HUES64 (cell line): ENCODE measurements at regions not wholly inside any gene's neighbourhood (a gene's known extent, or its start where the extent isn't known, plus 50 kb on each side); places are given as distances from the start of the nearest gene placed in this dataset.
"Not testable (repeated sequence)": the region's sequence is repeated elsewhere in the genome, so short reads cannot be mapped to it uniquely, and the experiment has no call there.

Experiments used
- H3K27ac ChIP-seq: 2 replicates; pipeline ENCODE4 v1.7.0; 2013; ENCODE audit warnings: low read depth, low read length, inconsistent platforms
- H3K27me3 ChIP-seq: 2 replicates; pipeline ENCODE4 v1.6.1; 2013; ENCODE audit warnings: mild to moderate bottlenecking, low read length; ENCODE audit not compliant: insufficient read depth
- H3K36me3 ChIP-seq: 2 replicates; pipeline ENCODE4 v1.6.1; 2013; ENCODE audit warnings: mild to moderate bottlenecking, low read length; ENCODE audit not compliant: insufficient read depth
- H3K4me1 ChIP-seq: 2 replicates; pipeline ENCODE4 v1.6.1; 2013; ENCODE audit warnings: mild to moderate bottlenecking, low read length, moderate library complexity; ENCODE audit not compliant: insufficient read depth
- H3K4me3 ChIP-seq: 2 replicates; pipeline ENCODE4 v1.5.1; 2013; ENCODE audit warnings: mild to moderate bottlenecking, low read length, moderate library complexity
- H3K9ac ChIP-seq: 2 replicates; pipeline ENCODE4 v1.6.1; 2013; ENCODE audit warnings: mild to moderate bottlenecking, low read depth, low read length
- H3K9me3 ChIP-seq: 2 replicates; pipeline ENCODE4 v1.6.1; 2013; ENCODE audit warnings: low read depth, low read length; ENCODE audit not compliant: insufficient read depth
- WGBS: fragments of 150-250, 120-280 bp; methylation state at CpG from one replicate; pipeline ENCODE4 v1.1.7; 2013; ENCODE audit warnings: missing lambda C conversion rate; 5-methylcytosine and 5-hydroxymethylcytosine counted together

DNA sequence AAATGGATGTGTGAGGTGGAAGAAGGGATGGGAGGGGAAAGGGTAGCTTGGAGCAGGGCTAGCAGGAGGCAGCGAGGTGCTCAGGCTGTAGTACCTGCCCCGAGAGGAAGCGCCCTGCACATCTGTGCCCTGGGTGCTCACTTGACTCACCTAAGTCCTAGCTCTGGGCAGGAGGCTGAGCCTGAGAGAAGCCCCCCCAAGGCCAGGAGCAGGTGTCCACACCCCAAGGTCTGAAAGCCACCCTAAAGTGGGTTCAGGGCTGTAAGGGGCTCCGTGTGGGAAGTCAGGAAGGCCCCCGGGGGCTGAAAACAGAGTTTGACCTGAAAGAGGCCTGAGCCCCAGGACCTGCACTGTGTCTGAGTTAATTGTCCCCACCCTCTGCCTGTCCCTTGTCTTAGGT lies 95.8 kb upstream of the PODXL start:
- Histone ChIP-seq H3K9me3 (no peaks in the 10 kb centered on the region), H3K4me3 (no peak overlapping the region), H3K27ac (0 out of 2 replicates have a peak overlapping the region, but pooled peaks have one; percentile 15), H3K27me3 (no peaks in the 10 kb centered on the region), H3K36me3 (no peaks in the 10 kb centered on the region), H3K9ac (no peak overlapping the region), H3K4me1 (peaks cover 33% of the 10 kb centered on the region)
- WGBS, result 89% methylated on average over 5 of the region's 5 CpGs

DNA sequence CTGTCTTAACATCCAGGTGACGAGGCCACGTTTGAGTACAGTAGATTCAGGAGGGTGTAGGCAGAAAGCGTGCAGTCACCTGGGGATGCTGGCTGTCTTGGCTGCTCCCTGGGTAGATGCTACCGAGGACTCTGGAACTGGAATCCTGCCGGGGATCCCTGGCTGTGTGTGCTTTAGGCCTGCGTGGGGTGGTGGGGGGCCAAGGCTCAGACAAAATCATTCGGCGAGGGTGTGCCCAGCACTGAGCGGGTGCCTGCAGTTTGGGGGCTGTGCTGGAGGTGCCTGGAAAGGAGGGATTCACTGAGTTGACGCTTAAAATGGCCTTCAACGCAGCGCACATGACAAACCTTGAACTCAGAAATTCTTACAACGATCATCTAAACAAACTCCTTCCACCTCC lies 93.5 kb upstream of the PODXL start:
- no peak overlapping the region for H3K27ac ChIP-seq
- H3K9ac ChIP-seq, result no peak overlapping the region
- WGBS, result 90% methylated on average over 13 of the region's 13 CpGs

DNA sequence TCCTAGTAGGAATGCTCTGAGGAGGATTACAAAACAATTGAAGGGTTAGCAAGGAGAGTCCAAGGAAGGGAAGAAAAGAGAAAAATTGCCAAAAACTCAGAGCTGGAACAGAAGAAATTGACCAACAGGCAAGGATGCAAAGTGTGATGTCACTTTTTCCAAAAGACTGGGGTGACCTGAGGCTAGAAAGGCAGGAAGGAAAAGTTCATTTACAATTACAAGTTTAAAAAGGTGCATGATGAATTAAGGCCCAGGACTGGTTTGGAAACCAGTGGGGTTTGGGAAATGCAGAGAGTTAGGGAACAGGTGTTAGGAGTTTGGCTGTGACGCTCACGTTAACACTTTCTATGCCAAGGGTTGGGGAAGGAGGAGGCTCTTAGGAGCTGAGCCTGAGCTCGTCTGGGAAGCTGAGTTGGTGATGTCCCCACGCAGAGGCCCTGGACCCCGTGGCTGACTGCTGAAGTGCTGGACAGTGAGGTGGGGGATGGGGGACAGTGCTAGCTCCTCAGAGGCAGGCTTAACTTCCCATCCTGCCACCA lies 92.6 kb upstream of the PODXL start:
- WGBS, result 17% methylated on average over 5 of the region's 5 CpGs
- H3K9me3 ChIP-seq, result no peaks in the 10 kb centered on the region
- peak overlapping the region; percentile 48; the same call in 1 of the 2 replicates for H3K27ac ChIP-seq
- H3K4me1 ChIP-seq, result peaks cover 21% of the 10 kb centered on the region
- H3K36me3 ChIP-seq, result no peaks in the 10 kb centered on the region
- H3K4me3 ChIP-seq, result no peak overlapping the region
- no peak overlapping the region for H3K9ac ChIP-seq
- no peaks in the 10 kb centered on the region for H3K27me3 ChIP-seq

More for the DNA sequence above, 93.5 kb upstream of the PODXL start:
- no peaks in the 10 kb centered on the region for H3K9me3 ChIP-seq
- H3K36me3 ChIP-seq, result no peaks in the 10 kb centered on the region
- H3K27me3 ChIP-seq, result no peaks in the 10 kb centered on the region
- H3K4me1 ChIP-seq, result peaks cover 22% of the 10 kb centered on the region
- no peak overlapping the region for H3K4me3 ChIP-seq

DNA sequence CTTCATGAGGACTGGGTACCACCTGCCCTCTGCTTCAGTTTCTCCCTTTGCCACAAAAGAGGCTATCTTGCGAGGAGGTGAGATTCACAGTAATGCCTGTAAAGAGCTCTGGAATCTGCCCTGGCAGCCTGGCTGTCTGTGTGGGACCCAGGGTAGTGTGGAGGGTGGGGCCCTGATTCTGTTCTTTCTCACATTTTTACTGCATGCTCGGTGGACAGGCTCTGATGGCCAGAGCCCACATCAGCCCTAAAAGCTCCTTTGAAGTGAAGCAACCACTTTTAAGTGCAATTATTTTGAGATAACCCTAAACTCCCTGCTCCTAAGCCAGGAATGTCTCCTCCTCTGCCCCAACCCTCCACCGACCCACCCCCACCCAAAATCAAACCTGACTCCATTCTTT lies 92.1 kb upstream of the PODXL start:
- Histone ChIP-seq H3K27me3 (no peaks in the 10 kb centered on the region), H3K9ac (no peak overlapping the region), H3K36me3 (no peaks in the 10 kb centered on the region), H3K9me3 (no peaks in the 10 kb centered on the region), H3K4me1 (peaks cover 21% of the 10 kb centered on the region), H3K4me3 (no peak overlapping the region), H3K27ac (peak overlapping the region; percentile 15; the same call in 1 of the 2 replicates)
- WGBS, result 43% methylated on average over 3 of the region's 3 CpGs

DNA sequence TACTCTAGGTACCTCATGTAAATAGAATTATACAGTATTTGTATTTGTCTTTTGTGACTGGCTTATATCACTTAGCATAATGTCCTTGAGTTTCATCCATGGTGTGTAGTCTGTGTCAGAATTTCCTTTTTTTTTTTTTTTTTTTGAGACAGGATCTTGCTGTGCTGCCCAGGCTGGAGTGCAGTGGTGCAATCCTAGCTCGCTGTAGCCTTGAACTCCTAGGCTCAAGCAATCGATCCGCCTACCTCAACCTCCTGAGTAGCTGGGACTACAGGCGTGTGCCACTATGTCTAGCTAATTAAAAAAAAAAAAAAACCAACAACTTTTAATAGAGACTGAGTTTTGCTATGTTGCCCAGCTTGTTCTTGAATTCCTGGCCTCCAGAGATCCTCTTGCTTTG lies 89.8 kb upstream of the PODXL start:
- WGBS, result 98% methylated on average over 4 of the region's 4 CpGs
- no peaks in the 10 kb centered on the region for H3K27me3 ChIP-seq
- no peak overlapping the region for H3K27ac ChIP-seq
- H3K9ac ChIP-seq, result no peak overlapping the region
- H3K4me3 ChIP-seq, result no peak overlapping the region
- peaks cover 17% of the 10 kb centered on the region for H3K4me1 ChIP-seq
- H3K36me3 ChIP-seq, result no peaks in the 10 kb centered on the region
- H3K9me3 ChIP-seq, result no peaks in the 10 kb centered on the region

DNA sequence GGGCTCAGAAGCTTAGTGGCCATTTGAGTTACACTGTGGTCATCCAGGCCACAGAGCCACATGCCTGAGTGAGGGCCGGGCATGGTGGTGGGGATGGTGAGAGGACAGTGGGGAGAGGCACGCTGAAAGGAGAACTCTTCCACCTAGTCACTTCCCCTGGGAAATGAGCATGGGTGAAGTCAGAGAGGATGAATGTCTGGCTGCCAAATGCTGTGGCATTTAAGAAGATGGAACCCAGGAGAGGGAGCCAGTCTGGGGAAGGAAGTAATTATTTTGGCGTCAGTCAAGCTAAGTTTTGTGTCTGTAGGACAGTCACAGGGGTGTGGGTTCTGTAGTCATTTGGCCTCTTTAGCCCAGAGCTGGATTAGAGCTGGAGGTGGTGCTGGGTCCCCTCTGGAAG lies 86.0 kb upstream of the PODXL start:
- H3K9ac ChIP-seq, result no peak overlapping the region
- H3K36me3 ChIP-seq, result no peaks in the 10 kb centered on the region
- H3K9me3 ChIP-seq, result no peaks in the 10 kb centered on the region
- no peak overlapping the region for H3K4me3 ChIP-seq
- 89% methylated on average over 3 of the region's 3 CpGs for WGBS
- H3K27me3 ChIP-seq, result no peaks in the 10 kb centered on the region
- H3K4me1 ChIP-seq, result peaks cover 21% of the 10 kb centered on the region
- no peak overlapping the region for H3K27ac ChIP-seq

DNA sequence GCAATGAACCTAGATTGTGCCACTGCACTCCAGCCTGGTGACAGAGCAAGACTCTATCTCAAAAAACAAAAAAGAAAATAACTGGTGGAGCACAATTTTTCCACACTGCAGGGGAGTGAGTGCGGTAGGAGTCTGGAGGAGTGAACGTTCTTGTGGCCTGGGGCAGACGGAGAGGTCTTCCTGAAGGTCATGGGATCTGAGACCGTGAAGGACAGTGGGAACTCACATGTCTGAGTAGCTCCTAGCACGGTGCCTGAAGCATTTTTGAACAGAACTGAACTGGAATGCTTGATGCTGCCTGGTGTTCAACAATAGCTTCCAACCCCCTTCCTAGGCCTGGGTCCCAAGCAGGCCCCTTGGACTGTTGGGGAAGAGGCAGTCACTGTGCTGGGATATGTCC lies 84.3 kb upstream of the PODXL start:
- no peak overlapping the region for H3K4me3 ChIP-seq
- peaks cover 21% of the 10 kb centered on the region for H3K4me1 ChIP-seq
- no peaks in the 10 kb centered on the region for H3K9me3 ChIP-seq
- H3K36me3 ChIP-seq, result no peaks in the 10 kb centered on the region
- H3K9ac ChIP-seq, result no peak overlapping the region
- no peak overlapping the region for H3K27ac ChIP-seq
- WGBS, result 95% methylated on average over 5 of the region's 5 CpGs
- no peaks in the 10 kb centered on the region for H3K27me3 ChIP-seq

DNA sequence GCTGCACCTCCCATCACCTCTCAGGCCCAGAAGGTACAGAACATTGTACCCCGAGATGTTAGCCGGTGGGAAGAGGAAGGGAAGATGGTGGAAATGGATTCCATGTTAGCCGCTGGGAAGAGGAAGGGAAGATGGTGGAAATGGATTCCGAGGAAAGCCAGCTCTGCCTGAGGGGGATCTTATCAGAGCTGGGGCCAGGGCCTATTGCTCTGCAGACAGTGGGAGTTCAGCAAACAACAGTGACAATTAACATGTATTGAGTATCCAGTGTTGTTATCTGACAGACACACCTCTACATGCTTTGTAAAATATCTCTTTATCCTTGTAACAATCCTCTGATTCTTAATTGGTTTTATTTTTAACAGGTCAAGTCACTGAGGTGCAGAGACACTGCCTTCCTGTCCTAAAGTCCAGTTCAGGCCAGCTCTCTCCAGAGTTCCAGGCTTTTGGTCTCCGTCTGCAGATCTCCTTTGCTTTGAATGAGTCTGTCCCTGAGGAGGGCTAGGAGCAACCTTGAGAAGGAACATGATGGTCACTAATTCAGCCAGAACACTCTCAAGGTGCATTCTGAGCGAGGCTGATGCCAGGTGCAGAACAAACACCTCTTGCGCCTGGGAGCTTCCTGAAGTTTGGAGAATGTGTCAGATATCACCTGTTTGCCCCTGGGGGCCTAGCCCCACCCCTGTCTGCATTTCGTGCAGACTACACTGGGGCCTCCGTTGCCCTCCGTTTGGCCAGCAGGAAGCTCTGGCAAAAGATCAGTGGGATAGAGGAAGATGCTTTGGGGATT lies 82.4 kb upstream of the PODXL start:
- Histone ChIP-seq H3K4me1 (peaks cover 21% of the 10 kb centered on the region), H3K9me3 (no peaks in the 10 kb centered on the region), H3K27me3 (no peaks in the 10 kb centered on the region), H3K4me3 (no peak overlapping the region), H3K27ac (no peak overlapping the region), H3K36me3 (no peaks in the 10 kb centered on the region), H3K9ac (no peak overlapping the region)
- 69% methylated on average over 10 of the region's 10 CpGs for WGBS

DNA sequence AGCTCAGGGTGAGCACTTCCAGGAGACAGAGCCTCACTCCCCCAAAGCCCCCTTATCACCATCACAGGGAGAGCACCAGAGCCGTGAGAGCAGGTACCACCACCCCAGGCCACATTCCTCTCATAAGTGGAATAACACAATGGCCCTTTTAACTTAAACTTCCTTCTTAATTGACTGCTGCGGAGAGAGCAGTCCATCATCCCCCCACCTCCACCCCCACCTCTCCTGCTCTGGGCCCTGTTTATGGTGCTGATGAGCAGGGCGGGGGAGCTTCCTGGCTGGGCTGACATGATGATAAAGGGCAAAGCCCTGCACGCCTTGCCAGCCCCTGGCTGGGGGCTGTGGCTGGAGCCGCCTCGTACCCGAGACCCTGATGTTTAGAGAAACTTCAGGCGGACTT lies 81.4 kb upstream of the PODXL start:
- Histone ChIP-seq H3K9me3 (no peaks in the 10 kb centered on the region), H3K4me1 (peaks cover 21% of the 10 kb centered on the region), H3K27me3 (no peaks in the 10 kb centered on the region), H3K4me3 (no peak overlapping the region), H3K36me3 (no peaks in the 10 kb centered on the region), H3K27ac (no peak overlapping the region), H3K9ac (no peak overlapping the region)
- 59% methylated on average over 8 of the region's 8 CpGs for WGBS

DNA sequence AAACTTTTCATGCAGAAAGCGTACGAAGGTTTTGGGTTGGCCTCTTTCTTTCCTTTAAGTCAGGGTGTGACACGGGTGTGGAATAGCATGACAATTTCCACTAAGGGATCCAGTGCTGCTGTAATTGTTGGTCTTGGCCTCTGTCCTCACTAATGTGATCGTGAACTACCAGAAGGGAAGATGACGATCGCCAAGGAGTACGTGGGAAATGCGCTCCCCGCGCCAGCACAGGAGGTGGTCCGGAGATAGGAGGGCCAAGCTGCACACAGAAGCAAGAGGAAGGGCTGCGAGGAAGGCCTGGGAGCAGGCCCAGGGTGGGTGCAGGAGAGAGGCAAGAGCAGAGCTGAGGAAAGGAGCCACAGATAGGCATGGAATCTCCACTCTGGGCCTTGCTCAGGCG lies 79.7 kb upstream of the PODXL start:
- no peak overlapping the region for H3K27ac ChIP-seq
- H3K27me3 ChIP-seq, result no peaks in the 10 kb centered on the region
- 84% methylated on average over 13 of the region's 13 CpGs for WGBS
- no peaks in the 10 kb centered on the region for H3K36me3 ChIP-seq
- no peak overlapping the region for H3K9ac ChIP-seq
- peaks cover 21% of the 10 kb centered on the region for H3K4me1 ChIP-seq
- H3K4me3 ChIP-seq, result no peak overlapping the region
- H3K9me3 ChIP-seq, result no peaks in the 10 kb centered on the region

DNA sequence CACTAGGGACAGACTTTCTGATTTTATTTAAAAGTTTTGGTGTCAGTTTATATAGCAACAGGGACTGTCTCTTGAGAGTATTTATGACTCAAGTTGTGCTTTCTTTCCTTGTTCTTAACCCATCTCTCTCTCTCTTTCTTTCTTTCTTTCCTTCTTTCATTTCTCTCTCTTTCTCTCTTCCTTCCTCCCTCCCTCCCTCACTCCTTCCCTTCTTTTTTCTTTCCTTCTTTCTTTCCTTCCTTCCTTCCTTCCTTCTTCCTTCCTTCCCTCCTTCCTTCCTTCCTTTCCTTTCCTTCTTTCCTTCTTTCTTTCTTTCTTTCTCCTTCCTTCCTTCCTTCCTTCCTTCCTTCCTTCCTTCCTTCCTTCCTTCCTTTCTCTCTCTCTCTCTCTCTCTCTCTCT lies 77.8 kb upstream of the PODXL start:
- not testable (repeated sequence) for H3K36me3 ChIP-seq, H3K9ac ChIP-seq

More for the DNA sequence above, 77.8 kb upstream of the PODXL start:
- not testable (repeated sequence) for H3K27ac ChIP-seq, H3K27me3 ChIP-seq, H3K9me3 ChIP-seq, H3K4me3 ChIP-seq
- H3K4me1 ChIP-seq, result peaks cover 22% of the 10 kb centered on the region
